ENCODE measurements at regions not wholly inside any gene's neighbourhood (a gene's known extent, or its start where the extent isn't known, plus 50 kb on each side); places are given as distances from the start of the nearest gene placed in this dataset.

GRCh38 chr1:221940631-221941030 is 198.7 kb upstream of the DUSP10 start:
- no peak for DNase-seq

- DNase-seq = peak; percentile 99
Measured at GRCh38 chr1:221939607-221940006, 197.7 kb upstream of the DUSP10 start.

- DNase-seq = no peak
Measured at GRCh38 chr1:221937155-221937953, 195.5 kb upstream of the DUSP10 start.

- DNase-seq = no peak
Measured at GRCh38 chr1:221933814-221934213, 191.9 kb upstream of the DUSP10 start.

- no peak for DNase-seq
Measured at GRCh38 chr1:221926441-221926840, 184.6 kb upstream of the DUSP10 start.

- DNase-seq = no peak
Measured at GRCh38 chr1:221925947-221926346, 184.1 kb upstream of the DUSP10 start.

- no peak for DNase-seq
Measured at GRCh38 chr1:221923929-221924598, 182.2 kb upstream of the DUSP10 start.

- DNase-seq = no peak
Measured at GRCh38 chr1:221921936-221922335, 180.0 kb upstream of the DUSP10 start.

- no peak for DNase-seq
Measured at GRCh38 chr1:221919743-221920142, 177.9 kb upstream of the DUSP10 start.

- DNase-seq = no peak
Measured at GRCh38 chr1:221919341-221919740, 177.5 kb upstream of the DUSP10 start.

GRCh38 chr1:221916176-221916575 is 174.3 kb upstream of the DUSP10 start:
- DNase-seq = peak; percentile 89

GRCh38 chr1:221915764-221916163 is 173.9 kb upstream of the DUSP10 start:
- DNase-seq = no peak

GRCh38 chr1:221913351-221913892 is 171.5 kb upstream of the DUSP10 start:
- no peak for DNase-seq

GRCh38 chr1:221912230-221912629 is 170.3 kb upstream of the DUSP10 start:
- no peak for DNase-seq

- DNase-seq = no peak
Measured at GRCh38 chr1:221911714-221912113, 169.8 kb upstream of the DUSP10 start.

- no peak for DNase-seq
Measured at GRCh38 chr1:221910222-221910621, 168.3 kb upstream of the DUSP10 start.

GRCh38 chr1:221908573-221908972 is 166.7 kb upstream of the DUSP10 start:
- no peak for DNase-seq

- no peak for DNase-seq
Measured at GRCh38 chr1:221907166-221907932, 165.5 kb upstream of the DUSP10 start.

- no peak for DNase-seq
Measured at GRCh38 chr1:221905802-221906201, 163.9 kb upstream of the DUSP10 start.

GRCh38 chr1:221904319-221904718 is 162.4 kb upstream of the DUSP10 start:
- DNase-seq = no peak

GRCh38 chr1:221903594-221903993 is 161.7 kb upstream of the DUSP10 start:
- DNase-seq = no peak

GRCh38 chr1:221902961-221903360 is 161.1 kb upstream of the DUSP10 start:
- no peak for DNase-seq

GRCh38 chr1:221900678-221901077 is 158.8 kb upstream of the DUSP10 start:
- DNase-seq = no peak

Measured in NCI-H1694 treated with DMSO at 0.1 percent for 48 hours (cell line).